ENCODE measurements at regions not wholly inside any gene's neighbourhood (a gene's known extent, or its start where the extent isn't known, plus 50 kb on each side); places are given as distances from the start of the nearest gene placed in this dataset.

GRCh38 chr5:2981035-2981434, 229.6 kb upstream of the IRX2 start:
- ChIA-PET CTCF (no interaction called here), POLR2A (no interaction called here)
- ATAC-seq (ENCODE audit: low read depth): no peak
- no peak for DNase-seq
- H3K4me1 Mint-ChIP-seq: no peaks in the 10 kb centered on the region
- H3K27me3 Mint-ChIP-seq: no peaks in the 10 kb centered on the region
- intact Hi-C loops (cut with micrococcal nuclease): no loop called here
- H3K9me3 Mint-ChIP-seq: peaks cover 11% of the 10 kb centered on the region
- TF ChIP-seq CTCF (IDR thresholded peaks at IDR 0.05): no peak
- no peak overlapping the region for H3K27ac Mint-ChIP-seq
- no peak overlapping the region for H3K4me3 Mint-ChIP-seq
- no peaks in the 10 kb centered on the region for H3K36me3 Mint-ChIP-seq (ENCODE audit: low read depth)

GRCh38 chr5:2960294-2960693, 208.8 kb upstream of the IRX2 start:
- Mint-ChIP-seq H3K4me1 (no peaks in the 10 kb centered on the region), H3K27ac (no peak overlapping the region), H3K9me3 (peaks cover 12% of the 10 kb centered on the region), H3K36me3 (ENCODE audit: low read depth) (no peaks in the 10 kb centered on the region), H3K27me3 (no peaks in the 10 kb centered on the region), H3K4me3 (no peak overlapping the region)
- no peak for ATAC-seq (ENCODE audit: low read depth)
- POLR2A ChIA-PET: no interaction called here
- intact Hi-C loops (cut with micrococcal nuclease): no loop called here
- no peak for DNase-seq
- CTCF ChIA-PET: no interaction called here
- no peak for TF ChIP-seq CTCF (IDR thresholded peaks at IDR 0.05)

- intact Hi-C loops (cut with micrococcal nuclease): no loop called here
- H3K4me1 Mint-ChIP-seq: no peaks in the 10 kb centered on the region
- no peak for ATAC-seq (ENCODE audit: low read depth)
- no peaks in the 10 kb centered on the region for H3K36me3 Mint-ChIP-seq (ENCODE audit: low read depth)
- H3K27ac Mint-ChIP-seq: no peak overlapping the region
- ChIA-PET CTCF (no interaction called here), POLR2A (no interaction called here)
- DNase-seq: no peak
- no peak overlapping the region for H3K4me3 Mint-ChIP-seq
- no peak for TF ChIP-seq CTCF (IDR thresholded peaks at IDR 0.05)
- H3K9me3 Mint-ChIP-seq: peaks cover 14% of the 10 kb centered on the region
- H3K27me3 Mint-ChIP-seq: no peaks in the 10 kb centered on the region
Observed at GRCh38 chr5:2958976-2959375, 207.5 kb upstream of the IRX2 start.

GRCh38 chr5:2948875-2949274, 197.4 kb upstream of the IRX2 start:
- no peaks in the 10 kb centered on the region for H3K27me3 Mint-ChIP-seq
- TF ChIP-seq CTCF (IDR thresholded peaks at IDR 0.05): no peak
- H3K36me3 Mint-ChIP-seq (ENCODE audit: low read depth): no peaks in the 10 kb centered on the region
- intact Hi-C loops (cut with micrococcal nuclease): no loop called here
- H3K4me1 Mint-ChIP-seq: no peaks in the 10 kb centered on the region
- no peak overlapping the region for H3K27ac Mint-ChIP-seq
- H3K9me3 Mint-ChIP-seq: peaks cover 13% of the 10 kb centered on the region
- DNase-seq (no peak), ATAC-seq (ENCODE audit: low read depth) (no peak)
- H3K4me3 Mint-ChIP-seq: no peak overlapping the region
- CTCF ChIA-PET: no interaction called here
- POLR2A ChIA-PET: no interaction called here

- ATAC-seq (ENCODE audit: low read depth) (no peak), DNase-seq (no peak)
- TF ChIP-seq CTCF (IDR thresholded peaks at IDR 0.05): no peak
- H3K27me3 Mint-ChIP-seq: no peaks in the 10 kb centered on the region
- H3K36me3 Mint-ChIP-seq (ENCODE audit: low read depth): no peaks in the 10 kb centered on the region
- no peaks in the 10 kb centered on the region for H3K4me1 Mint-ChIP-seq
- ChIA-PET POLR2A (no interaction called here), CTCF (no interaction called here)
- intact Hi-C loops (cut with micrococcal nuclease): no loop called here
- H3K27ac Mint-ChIP-seq: no peak overlapping the region
- no peak overlapping the region for H3K4me3 Mint-ChIP-seq
- H3K9me3 Mint-ChIP-seq: peaks cover 18% of the 10 kb centered on the region
Observed at GRCh38 chr5:2946315-2946714, 194.8 kb upstream of the IRX2 start.

Measured in activated B cell treated with CpG ODN at 0.5 μM for 24 hours (primary cell).